WTC11 (cell line): ENCODE measurements at regions not wholly inside any gene's neighbourhood (a gene's known extent, or its start where the extent isn't known, plus 50 kb on each side); places are given as distances from the start of the nearest gene placed in this dataset.

Experiments
- ATAC-seq: fragments of 200-7000 bp; cut with Tn5 transposase; 2 replicates; pipeline ENCODE4 v1.10.0; 2021; ENCODE audit warnings: mild to moderate bottlenecking, moderate library complexity
- CTCF ChIA-PET: fragments of 300-600 bp; sonication (Branson Sonifier 250); formaldehyde crosslinking; loops from one replicate; lab custom pipeline; 2021; ENCODE audit warnings: antibody characterized with exemption; lab: Charles Lee
- POLR2A ChIA-PET: fragments of 350-600 bp; sonication (Branson Sonifier 250); formaldehyde crosslinking; loops from one replicate; lab custom pipeline; 2021; ENCODE audit warnings: antibody characterized with exemption; lab: Charles Lee
- DNase-seq: peaks from one replicate; pipeline ENCODE4 v3.0.0; 2021; ENCODE audit warnings: low spot score
- H3K27ac Mint-ChIP-seq: 2 replicates; pipeline ENCODE4 v1.8.0; 2021; ENCODE audit warnings: mixed read lengths
- H3K27me3 Mint-ChIP-seq: 2 replicates; pipeline ENCODE4 v1.8.0; 2021; ENCODE audit warnings: low read depth, mild to moderate bottlenecking, moderate library complexity, mixed read lengths
- H3K36me3 Mint-ChIP-seq: 2 replicates; pipeline ENCODE4 v1.8.0; 2021; ENCODE audit warnings: mixed read lengths
- H3K4me1 Mint-ChIP-seq: 2 replicates; pipeline ENCODE4 v1.8.0; 2022; ENCODE audit warnings: mixed read lengths
- H3K4me3 Mint-ChIP-seq: 2 replicates; pipeline ENCODE4 v1.8.0; 2021; ENCODE audit warnings: mild to moderate bottlenecking, moderate library complexity, mixed read lengths
- H3K9me3 Mint-ChIP-seq: 2 replicates; pipeline ENCODE4 v1.8.0; 2021; ENCODE audit warnings: mixed read lengths
- CREB1 ChIP-seq: sonication (generic); formaldehyde crosslinking; IDR thresholded peaks from 2 replicates; pipeline ENCODE4 v1.8.0; 2023; ENCODE audit warnings: mild to moderate bottlenecking, missing genetic modification reagents
- CTCF ChIP-seq: fragments of 200-600 bp; IDR thresholded peaks from 2 replicates; pipeline ENCODE4 v1.8.0; 2022; ENCODE audit warnings: antibody characterized with exemption
- EMX1 ChIP-seq: fragments of 250-450 bp; sonication (Bioruptor Pico); IDR thresholded peaks from 2 replicates; pipeline ENCODE4 v1.8.0; 2021; ENCODE audit warnings: mild to moderate bottlenecking
- ESRRA ChIP-seq: sonication (generic); formaldehyde crosslinking; IDR thresholded peaks from 2 replicates; pipeline ENCODE4 v1.8.1; 2022; ENCODE audit warnings: mild to moderate bottlenecking, missing genetic modification reagents, borderline replicate concordance
- GTF2I ChIP-seq: fragments of 250-450 bp; sonication (Bioruptor Pico); conservative IDR thresholded peaks from 2 replicates; pipeline ENCODE4 v1.4.0; 2021; ENCODE audit warnings: mild to moderate bottlenecking
- HMGA2 ChIP-seq: fragments of 250-450 bp; sonication (Bioruptor Pico); IDR thresholded peaks from 2 replicates; pipeline ENCODE4 v1.4.0; 2021; ENCODE audit warnings: mild to moderate bottlenecking, moderate library complexity
- HMGXB4 ChIP-seq: sonication (generic); formaldehyde crosslinking; IDR thresholded peaks from 2 replicates; pipeline ENCODE4 v1.8.1; 2023; ENCODE audit warnings: mild to moderate bottlenecking, moderate library complexity, missing genetic modification reagents
- JAZF1 ChIP-seq: fragments of 250-450 bp; sonication (Bioruptor Pico); IDR thresholded peaks from 2 replicates; pipeline ENCODE4 v1.9.0; 2021; ENCODE audit warnings: moderate library complexity, mild to moderate bottlenecking, inconsistent platforms
- MYBL2 ChIP-seq: sonication (generic); formaldehyde crosslinking; IDR thresholded peaks from 2 replicates; pipeline ENCODE4 v1.8.1; 2023; ENCODE audit warnings: mild to moderate bottlenecking, moderate library complexity, missing genetic modification reagents
- RORB ChIP-seq: fragments of 250-450 bp; sonication (Bioruptor Pico); IDR thresholded peaks from 2 replicates; pipeline ENCODE4 v1.9.0; 2021; ENCODE audit warnings: mild to moderate bottlenecking
- SMAD4 ChIP-seq: sonication (generic); formaldehyde crosslinking; IDR thresholded peaks from 2 replicates; pipeline ENCODE4 v1.8.0; 2022; ENCODE audit warnings: mild to moderate bottlenecking, missing genetic modification reagents
- USF1 ChIP-seq: sonication (generic); formaldehyde crosslinking; IDR thresholded peaks from 2 replicates; pipeline ENCODE4 v1.8.0; 2022; ENCODE audit warnings: mild to moderate bottlenecking, missing genetic modification reagents
- USF2 ChIP-seq: sonication (generic); formaldehyde crosslinking; IDR thresholded peaks from 2 replicates; pipeline ENCODE4 v1.8.1; 2023; ENCODE audit warnings: mild to moderate bottlenecking, missing genetic modification reagents, moderate library complexity
- ZMAT4 ChIP-seq: fragments of 250-450 bp; sonication (Bioruptor Pico); IDR thresholded peaks from 2 replicates; pipeline ENCODE4 v1.9.0; 2021; ENCODE audit warnings: mild to moderate bottlenecking
- ZNF281 ChIP-seq: sonication (generic); formaldehyde crosslinking; IDR thresholded peaks from 2 replicates; pipeline ENCODE4 v1.8.0; 2023; ENCODE audit warnings: mild to moderate bottlenecking, missing genetic modification reagents
- ZNF396 ChIP-seq: fragments of 250-450 bp; sonication (Bioruptor Pico); IDR thresholded peaks from 2 replicates; pipeline ENCODE4 v1.8.0; 2021; ENCODE audit warnings: mild to moderate bottlenecking, moderate library complexity, borderline replicate concordance
- ZNF512 ChIP-seq: sonication (generic); formaldehyde crosslinking; IDR thresholded peaks from 2 replicates; pipeline ENCODE4 v1.8.1; 2022; ENCODE audit warnings: missing genetic modification reagents, borderline replicate concordance
- ZNF532 ChIP-seq: fragments of 250-450 bp; sonication (Bioruptor Pico); IDR thresholded peaks from 2 replicates; pipeline ENCODE4 v1.9.0; 2021; ENCODE audit warnings: mild to moderate bottlenecking, borderline replicate concordance
- TF ChIP-seq, protein P1 (sequence below): sonication (generic); formaldehyde crosslinking; IDR thresholded peaks from 2 replicates; pipeline ENCODE4 v1.8.0; 2023; ENCODE audit warnings: missing genetic modification reagents
- TF ChIP-seq, protein P2 (sequence below): sonication (generic); formaldehyde crosslinking; conservative IDR thresholded peaks from 2 replicates; pipeline ENCODE4 v1.8.1; 2022; ENCODE audit warnings: mild to moderate bottlenecking, missing genetic modification reagents

GRCh38 chr6:47897247-47897646, 115.4 kb downstream of the OPN5 start:
- CTCF ChIA-PET, result no interaction called here
- TF ChIP-seq ZNF281 (CRISPR knock-in tag) (no peak), JAZF1 (CRISPR knock-in tag) (no peak), ZNF512 (no peak), ESRRA (CRISPR knock-in tag) (no peak), SMAD4 (no peak), ZMAT4 (CRISPR knock-in tag) (no peak)
- TF ChIP-seq, all 79 proteins: peak for 0
- POLR2A ChIA-PET, result no interaction called here

DNA sequence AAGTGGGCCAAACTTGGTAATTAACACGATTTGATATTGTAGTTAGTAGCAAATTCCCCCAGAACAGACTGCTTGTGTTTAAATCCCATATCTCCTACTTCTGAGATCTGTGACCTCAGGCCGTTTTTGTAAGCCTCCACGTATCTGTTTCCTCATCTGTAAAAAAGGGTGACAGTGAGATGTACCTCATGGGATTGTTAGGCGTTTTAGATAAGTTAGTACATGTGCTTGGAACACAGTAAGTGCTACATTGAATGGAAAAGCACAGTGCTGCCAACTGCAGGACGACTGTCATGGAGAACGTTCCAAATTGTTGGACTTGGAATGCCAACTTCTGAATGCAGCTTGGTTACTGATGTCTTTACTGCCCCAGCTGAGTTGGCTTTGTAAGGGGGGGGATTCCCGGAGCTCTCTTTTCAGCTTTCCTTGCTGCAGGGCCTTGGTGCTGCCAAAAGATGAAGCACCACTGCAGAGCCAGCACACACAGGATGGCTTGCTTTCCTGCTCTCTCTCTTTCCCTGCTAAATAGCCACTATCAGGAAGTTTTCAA, 108.6 kb downstream of the OPN5 start:
- Mint-ChIP-seq H3K4me1 (no peaks in the 10 kb centered on the region), H3K27me3 (no peaks in the 10 kb centered on the region), H3K36me3 (no peaks in the 10 kb centered on the region), H3K4me3 (no peak overlapping the region), H3K9me3 (no peaks in the 10 kb centered on the region), H3K27ac (no peak overlapping the region)
- no peak for ATAC-seq
- ChIA-PET CTCF (no interaction called here), POLR2A (interaction anchor here (0.7 kb wide), 1 partner anchor 42 kb away, joined by 3 read pairs; no protein-coding TSS in a partner anchor)
- no peak for DNase-seq
- no peak for TF ChIP-seq HMGXB4 (CRISPR knock-in tag)
- TF ChIP-seq, protein P1, sequence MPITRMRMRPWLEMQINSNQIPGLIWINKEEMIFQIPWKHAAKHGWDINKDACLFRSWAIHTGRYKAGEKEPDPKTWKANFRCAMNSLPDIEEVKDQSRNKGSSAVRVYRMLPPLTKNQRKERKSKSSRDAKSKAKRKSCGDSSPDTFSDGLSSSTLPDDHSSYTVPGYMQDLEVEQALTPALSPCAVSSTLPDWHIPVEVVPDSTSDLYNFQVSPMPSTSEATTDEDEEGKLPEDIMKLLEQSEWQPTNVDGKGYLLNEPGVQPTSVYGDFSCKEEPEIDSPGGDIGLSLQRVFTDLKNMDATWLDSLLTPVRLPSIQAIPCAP, result no peak
- no peak for TF ChIP-seq HMGA2
- no peak for TF ChIP-seq MYBL2
- no peak for TF ChIP-seq USF2 (CRISPR knock-in tag)
- TF ChIP-seq RORB (CRISPR knock-in tag), result no peak
- no peak for TF ChIP-seq CREB1 (CRISPR knock-in tag)
- TF ChIP-seq CTCF, result no peak
- TF ChIP-seq, protein P2, sequence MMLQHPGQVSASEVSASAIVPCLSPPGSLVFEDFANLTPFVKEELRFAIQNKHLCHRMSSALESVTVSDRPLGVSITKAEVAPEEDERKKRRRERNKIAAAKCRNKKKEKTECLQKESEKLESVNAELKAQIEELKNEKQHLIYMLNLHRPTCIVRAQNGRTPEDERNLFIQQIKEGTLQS (CRISPR knock-in tag), result no peak
- no peak for TF ChIP-seq USF1 (CRISPR knock-in tag)
- TF ChIP-seq ZNF532 (CRISPR knock-in tag), result no peak
- no peak for TF ChIP-seq ZNF396 (CRISPR knock-in tag)
- TF ChIP-seq EMX1 (CRISPR knock-in tag), result no peak
- no peak for TF ChIP-seq GTF2I (CRISPR knock-in tag)

More at GRCh38 chr6:47897247-47897646, 115.4 kb downstream of the OPN5 start:
- Mint-ChIP-seq H3K4me1 (peaks cover 2% of the 10 kb centered on the region; the same call in 1 of the 2 replicates), H3K9me3 (peaks cover 15% of the 10 kb centered on the region), H3K27ac (no peak overlapping the region), H3K36me3 (no peaks in the 10 kb centered on the region), H3K4me3 (no peak overlapping the region), H3K27me3 (no peaks in the 10 kb centered on the region)
- no peak for DNase-seq
- ATAC-seq, result no peak
